BLaER1 treated with 17β-estradiol and CSF1 and Interleukin-3, amounts not matched to agents 10 nM and 100 nM (cell line): ENCODE measurements at regions not wholly inside any gene's neighbourhood (a gene's known extent, or its start where the extent isn't known, plus 50 kb on each side); places are given as distances from the start of the nearest gene placed in this dataset.

Source experiments
- H3K27ac ChIP-seq, 11 experiments: shearing (Covaris generic); formaldehyde crosslinking; 2 replicates each; pipeline ENCODE4 v1.8.1; 2022
- H3K27me3 ChIP-seq, 11 experiments: shearing (Covaris generic); formaldehyde crosslinking; 2 replicates each; pipeline ENCODE4 v1.8.1; 2022
- H3K36me3 ChIP-seq, 11 experiments: shearing (Covaris generic); formaldehyde crosslinking; 2 replicates each; pipeline ENCODE4 v1.8.1; 2022
- H3K4me1 ChIP-seq, 10 experiments: shearing (Covaris generic); formaldehyde crosslinking; 2 replicates each; pipeline ENCODE4 v1.8.1; 2022
- H3K4me2 ChIP-seq, 11 experiments: shearing (Covaris generic); formaldehyde crosslinking; 2 replicates each; pipeline ENCODE4 v1.8.1; 2022
- H3K4me3 ChIP-seq, 10 experiments: shearing (Covaris generic); formaldehyde crosslinking; 2 replicates each; pipeline ENCODE4 v1.8.1; 2022
- H3K9ac ChIP-seq, 11 experiments: shearing (Covaris generic); formaldehyde crosslinking; 2 replicates each; pipeline ENCODE4 v1.8.1; 2022
- H3K9me3 ChIP-seq, 11 experiments: shearing (Covaris generic); formaldehyde crosslinking; replicated peaks in 1 of 11; 2 replicates each; pipeline ENCODE4 v1.8.1; 2022
- H4K20me1 ChIP-seq, 11 experiments: shearing (Covaris generic); formaldehyde crosslinking; 2 replicates each; pipeline ENCODE4 v1.8.1; 2022
- Cebpa-rat ChIP-seq, 11 experiments: shearing (Covaris generic); IDR thresholded peaks; 2 replicates each; pipeline ENCODE4 v1.8.1; 2022

DNA sequence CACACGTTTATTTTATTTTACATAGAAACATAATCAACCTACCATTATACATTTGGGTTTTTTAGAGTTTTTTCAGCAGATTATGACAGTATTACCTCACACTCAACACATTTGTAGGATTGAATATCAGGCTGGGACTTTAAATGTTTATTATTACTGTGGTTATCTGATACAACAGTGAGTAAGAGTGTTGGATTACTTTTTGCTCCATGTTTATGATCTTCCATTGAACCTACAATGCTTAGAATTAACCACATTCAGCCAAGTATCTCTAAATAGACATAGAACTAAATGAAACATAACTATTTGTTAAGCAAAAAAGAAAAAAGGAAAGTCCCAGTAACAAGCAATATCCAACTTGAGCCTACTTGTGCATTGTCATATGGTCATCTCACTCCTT is 607.4 kb upstream of the PITX2 start:
- Histone ChIP-seq H3K4me2 (no peak overlapping the region), H3K36me3 (no peaks in the 10 kb centered on the region), H3K27ac (no peak overlapping the region), H3K4me1 (no peaks in the 10 kb centered on the region), H3K9me3 (no peaks in the 10 kb centered on the region), H4K20me1 (no peaks in the 10 kb centered on the region), H3K27me3 (no peaks in the 10 kb centered on the region), H3K9ac (no peak overlapping the region), H3K4me3 (no peak overlapping the region)
- TF ChIP-seq Cebpa-rat (IDR thresholded peaks at IDR 0.05): no peak

- Histone ChIP-seq H3K9ac (no peak overlapping the region), H3K4me1 (no peaks in the 10 kb centered on the region), H3K4me2 (no peak overlapping the region), H4K20me1 (no peaks in the 10 kb centered on the region), H3K4me3 (no peak overlapping the region), H3K36me3 (no peaks in the 10 kb centered on the region), H3K27me3 (no peaks in the 10 kb centered on the region), H3K9me3 (no peaks in the 10 kb centered on the region), H3K27ac (no peak overlapping the region)
- no peak for TF ChIP-seq Cebpa-rat (IDR thresholded peaks at IDR 0.05)
Measured at GRCh38 chr4:111231281-111231680, 608.4 kb upstream of the PITX2 start.

- no peak for TF ChIP-seq Cebpa-rat (IDR thresholded peaks at IDR 0.05)
- no peaks in the 10 kb centered on the region for H3K36me3 ChIP-seq
- no peak overlapping the region for H3K27ac ChIP-seq
- H3K4me2 ChIP-seq: no peak overlapping the region
- H3K27me3 ChIP-seq: no peaks in the 10 kb centered on the region
- no peak overlapping the region for H3K4me3 ChIP-seq
- no peak overlapping the region for H3K9ac ChIP-seq
- H3K9me3 ChIP-seq: no peaks in the 10 kb centered on the region
- H4K20me1 ChIP-seq: no peaks in the 10 kb centered on the region
- no peaks in the 10 kb centered on the region for H3K4me1 ChIP-seq
Measured at GRCh38 chr4:111234939-111235338, 612.1 kb upstream of the PITX2 start.

DNA sequence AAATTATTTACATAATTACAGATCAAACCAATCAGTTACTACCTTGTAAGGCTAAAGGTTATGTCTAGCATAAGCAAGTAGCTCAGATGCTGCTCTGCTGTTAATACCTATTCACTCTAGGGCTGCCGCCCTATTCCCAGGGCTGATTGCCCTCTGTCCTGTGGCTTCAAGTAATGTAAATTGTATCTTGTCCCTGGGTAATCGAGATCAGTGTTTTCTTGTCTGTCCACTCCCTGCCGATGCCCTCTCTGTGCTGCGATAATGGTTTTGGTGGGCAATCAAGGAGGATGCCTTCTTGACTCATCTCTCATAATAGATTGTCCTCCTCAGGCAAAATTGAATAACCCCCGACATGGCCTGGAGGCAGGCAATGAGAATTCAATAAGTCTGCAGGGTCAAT is 641.0 kb upstream of the PITX2 start:
- no peak overlapping the region for H3K27ac ChIP-seq
- H3K9me3 ChIP-seq: no peaks in the 10 kb centered on the region
- no peak for TF ChIP-seq Cebpa-rat (IDR thresholded peaks at IDR 0.05)
- H3K27me3 ChIP-seq: no peaks in the 10 kb centered on the region
- no peak overlapping the region for H3K4me3 ChIP-seq
- no peak overlapping the region for H3K9ac ChIP-seq
- no peak overlapping the region for H3K4me2 ChIP-seq
- no peaks in the 10 kb centered on the region for H4K20me1 ChIP-seq
- H3K4me1 ChIP-seq: peaks cover 0 to 3% (median 0%) of the 10 kb centered on the region in 10 experiments; a peak in 1 of 20 replicates
- no peaks in the 10 kb centered on the region for H3K36me3 ChIP-seq

- Histone ChIP-seq H4K20me1 (no peaks in the 10 kb centered on the region), H3K27me3 (no peaks in the 10 kb centered on the region), H3K4me3 (no peak overlapping the region), H3K4me2 (no peak overlapping the region), H3K27ac (no peak overlapping the region), H3K9me3 (no peaks in the 10 kb centered on the region), H3K9ac (no peak overlapping the region), H3K36me3 (no peaks in the 10 kb centered on the region), H3K4me1 (peaks cover 0 to 5% (median 0%) of the 10 kb centered on the region in 10 experiments; a peak in 1 of 20 replicates)
- TF ChIP-seq Cebpa-rat (IDR thresholded peaks at IDR 0.05): no peak
Measured at GRCh38 chr4:111266937-111267336, 644.1 kb upstream of the PITX2 start.

GRCh38 chr4:111267786-111268185 is 644.9 kb upstream of the PITX2 start:
- Histone ChIP-seq H3K4me1 (peaks cover 0 to 5% (median 0%) of the 10 kb centered on the region in 10 experiments; a peak in 1 of 20 replicates), H3K4me2 (no peak overlapping the region), H3K9me3 (no peaks in the 10 kb centered on the region), H3K9ac (no peak overlapping the region), H3K4me3 (no peak overlapping the region), H3K27ac (no peak overlapping the region), H3K27me3 (no peaks in the 10 kb centered on the region), H3K36me3 (no peaks in the 10 kb centered on the region), H4K20me1 (no peaks in the 10 kb centered on the region)
- no peak for TF ChIP-seq Cebpa-rat (IDR thresholded peaks at IDR 0.05)

DNA sequence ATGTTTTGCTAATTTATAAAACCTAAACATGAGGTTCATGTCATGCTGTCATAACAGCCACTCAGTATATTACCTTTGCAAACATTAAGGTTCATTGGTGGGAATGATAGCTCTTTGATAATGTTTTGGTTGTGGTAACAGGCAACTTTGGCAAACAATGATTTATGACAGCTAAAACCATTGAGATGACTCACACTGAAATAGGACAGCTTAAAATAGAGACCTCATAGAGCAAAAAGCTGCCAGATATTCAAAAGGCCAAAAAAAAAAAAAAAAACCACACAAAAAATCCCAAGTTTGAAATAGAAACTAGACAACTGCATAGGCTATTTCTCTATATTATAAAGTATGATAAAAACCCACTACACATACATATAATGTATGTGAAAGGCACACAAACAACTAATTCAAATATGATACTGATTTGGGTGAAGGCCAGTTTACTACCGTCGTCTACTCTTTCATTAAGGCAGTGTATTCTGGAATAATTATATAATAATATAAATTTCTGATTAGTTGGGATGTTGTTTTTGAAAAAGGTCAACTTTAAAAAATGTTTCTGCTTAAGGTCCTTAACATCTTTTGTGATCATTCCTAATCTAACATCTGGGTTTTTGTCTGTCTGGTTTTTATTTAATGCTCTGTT is 646.0 kb upstream of the PITX2 start:
- Histone ChIP-seq H3K36me3 (no peaks in the 10 kb centered on the region), H3K4me3 (no peak overlapping the region), H3K9me3 (no peaks in the 10 kb centered on the region), H4K20me1 (no peaks in the 10 kb centered on the region), H3K4me1 (peaks cover 0 to 5% (median 0%) of the 10 kb centered on the region in 10 experiments; a peak in 1 of 20 replicates), H3K27ac (no peak overlapping the region), H3K27me3 (no peaks in the 10 kb centered on the region), H3K9ac (no peak overlapping the region), H3K4me2 (no peak overlapping the region)
- no peak for TF ChIP-seq Cebpa-rat (IDR thresholded peaks at IDR 0.05)

DNA sequence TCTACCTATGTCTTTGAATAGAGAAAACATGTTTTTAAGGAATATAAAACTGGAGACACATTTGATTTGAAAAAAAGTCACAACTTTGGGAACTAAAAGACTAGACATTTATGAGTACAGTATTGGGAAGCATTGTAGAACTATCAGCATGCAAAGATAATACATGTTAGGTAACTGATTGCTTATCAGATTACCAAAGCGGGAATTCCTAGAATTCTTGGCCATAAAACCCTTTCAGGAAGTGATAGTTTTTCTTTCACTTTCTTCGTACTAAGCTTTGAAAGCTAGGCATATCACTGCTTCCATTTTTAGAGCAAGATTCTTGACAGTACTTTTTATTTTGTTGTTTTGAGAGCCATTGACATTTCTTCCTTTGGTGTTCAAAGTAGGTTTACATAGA is 646.6 kb upstream of the PITX2 start:
- no peak overlapping the region for H3K27ac ChIP-seq

DNA sequence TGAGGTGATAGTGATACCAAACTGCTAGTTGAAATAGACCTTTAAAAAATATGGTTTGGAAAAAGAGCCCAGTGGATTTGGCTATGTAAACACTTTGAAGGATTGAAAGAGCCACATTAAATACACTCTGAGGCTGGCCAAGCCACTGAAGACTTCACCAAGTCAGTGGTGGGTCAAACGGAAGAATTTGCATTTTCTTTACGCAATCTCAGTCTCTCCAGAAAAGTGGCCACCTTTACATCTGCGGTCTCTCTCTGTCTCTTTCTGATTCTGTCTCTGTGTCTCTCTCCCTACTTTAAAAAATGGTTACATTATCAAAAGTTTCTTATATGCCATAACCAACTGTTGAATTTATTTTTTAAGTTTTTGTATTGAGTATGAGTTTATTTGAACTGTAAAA is 651.2 kb upstream of the PITX2 start:
- Histone ChIP-seq H3K27me3 (no peaks in the 10 kb centered on the region), H3K36me3 (no peaks in the 10 kb centered on the region), H3K9ac (no peak overlapping the region), H3K4me3 (no peak overlapping the region), H3K4me2 (no peak overlapping the region), H3K4me1 (no peaks in the 10 kb centered on the region), H4K20me1 (no peaks in the 10 kb centered on the region), H3K27ac (no peak overlapping the region), H3K9me3 (no peaks in the 10 kb centered on the region)
- TF ChIP-seq Cebpa-rat (IDR thresholded peaks at IDR 0.05): no peak

More for the DNA sequence above, 646.6 kb upstream of the PITX2 start:
- H3K4me1 ChIP-seq: peaks cover 0 to 5% (median 0%) of the 10 kb centered on the region in 10 experiments; a peak in 1 of 20 replicates
- no peaks in the 10 kb centered on the region for H4K20me1 ChIP-seq
- H3K36me3 ChIP-seq: no peaks in the 10 kb centered on the region
- H3K9ac ChIP-seq: no peak overlapping the region
- H3K4me3 ChIP-seq: no peak overlapping the region
- no peak for TF ChIP-seq Cebpa-rat (IDR thresholded peaks at IDR 0.05)
- no peaks in the 10 kb centered on the region for H3K27me3 ChIP-seq
- H3K9me3 ChIP-seq: no peaks in the 10 kb centered on the region
- H3K4me2 ChIP-seq: no peak overlapping the region

DNA sequence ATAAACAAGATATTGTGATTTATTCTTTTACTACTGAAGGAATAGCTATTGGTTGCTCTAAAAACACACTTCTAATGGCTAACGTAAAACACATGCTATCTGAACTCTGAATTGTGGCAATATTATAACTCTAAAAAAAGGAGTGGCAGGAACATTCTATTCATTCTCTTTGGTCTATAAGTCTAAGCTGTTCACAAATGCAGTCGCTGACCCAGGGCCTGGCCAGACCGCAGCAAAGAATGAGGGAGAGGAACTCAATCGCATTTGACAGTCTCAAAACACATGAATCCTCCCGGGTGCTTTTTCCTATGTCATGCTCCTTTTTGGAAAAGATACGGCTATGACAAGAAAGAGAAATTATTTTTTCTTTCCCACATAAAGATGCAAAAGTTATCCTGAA is 651.6 kb upstream of the PITX2 start:
- no peaks in the 10 kb centered on the region for H3K9me3 ChIP-seq
- no peak overlapping the region for H3K9ac ChIP-seq
- H3K4me1 ChIP-seq: no peaks in the 10 kb centered on the region
- H4K20me1 ChIP-seq: no peaks in the 10 kb centered on the region
- H3K4me3 ChIP-seq: no peak overlapping the region
- no peak for TF ChIP-seq Cebpa-rat (IDR thresholded peaks at IDR 0.05)
- no peak overlapping the region for H3K27ac ChIP-seq
- no peak overlapping the region for H3K4me2 ChIP-seq
- H3K27me3 ChIP-seq: no peaks in the 10 kb centered on the region
- no peaks in the 10 kb centered on the region for H3K36me3 ChIP-seq
